ENCODE measurements at regions not wholly inside any gene's neighbourhood (a gene's known extent, or its start where the extent isn't known, plus 50 kb on each side); places are given as distances from the start of the nearest gene placed in this dataset.

DNA sequence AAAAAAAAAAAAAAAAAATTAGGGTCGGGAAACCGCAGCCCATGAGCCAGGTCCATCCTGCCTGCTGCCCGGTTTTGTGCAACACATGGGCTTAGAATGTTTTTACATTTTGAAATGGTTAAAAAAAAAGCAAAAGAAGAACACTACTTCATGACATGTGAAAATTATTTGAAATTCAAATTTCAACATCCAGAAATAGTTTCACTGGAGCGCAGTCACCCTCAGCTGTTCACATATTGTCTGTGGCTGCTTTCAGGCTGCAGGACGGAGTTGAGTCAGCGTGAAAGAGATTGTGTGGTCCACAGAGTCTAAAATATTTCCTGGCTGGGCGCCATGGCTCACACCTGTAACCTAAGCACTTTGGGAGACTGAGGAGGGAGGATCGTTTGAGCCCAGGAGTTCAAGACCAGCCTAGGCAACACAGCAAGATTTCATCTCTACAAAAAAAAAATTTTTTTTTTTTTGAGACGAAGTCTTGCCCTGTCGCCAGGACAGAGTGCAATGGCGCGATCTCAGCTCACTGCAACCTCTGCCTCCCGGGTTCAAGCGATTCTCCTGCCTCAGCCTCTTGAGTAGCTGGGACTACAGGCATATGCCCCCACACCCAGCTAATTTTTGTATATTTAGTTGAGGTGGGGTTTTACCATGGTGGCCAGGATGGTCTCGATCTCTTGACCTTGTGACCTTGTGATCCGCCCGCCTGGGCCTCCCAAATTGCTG lies 63.9 kb upstream of the ECHDC3 start:
- TF ChIP-seq, protein P1, sequence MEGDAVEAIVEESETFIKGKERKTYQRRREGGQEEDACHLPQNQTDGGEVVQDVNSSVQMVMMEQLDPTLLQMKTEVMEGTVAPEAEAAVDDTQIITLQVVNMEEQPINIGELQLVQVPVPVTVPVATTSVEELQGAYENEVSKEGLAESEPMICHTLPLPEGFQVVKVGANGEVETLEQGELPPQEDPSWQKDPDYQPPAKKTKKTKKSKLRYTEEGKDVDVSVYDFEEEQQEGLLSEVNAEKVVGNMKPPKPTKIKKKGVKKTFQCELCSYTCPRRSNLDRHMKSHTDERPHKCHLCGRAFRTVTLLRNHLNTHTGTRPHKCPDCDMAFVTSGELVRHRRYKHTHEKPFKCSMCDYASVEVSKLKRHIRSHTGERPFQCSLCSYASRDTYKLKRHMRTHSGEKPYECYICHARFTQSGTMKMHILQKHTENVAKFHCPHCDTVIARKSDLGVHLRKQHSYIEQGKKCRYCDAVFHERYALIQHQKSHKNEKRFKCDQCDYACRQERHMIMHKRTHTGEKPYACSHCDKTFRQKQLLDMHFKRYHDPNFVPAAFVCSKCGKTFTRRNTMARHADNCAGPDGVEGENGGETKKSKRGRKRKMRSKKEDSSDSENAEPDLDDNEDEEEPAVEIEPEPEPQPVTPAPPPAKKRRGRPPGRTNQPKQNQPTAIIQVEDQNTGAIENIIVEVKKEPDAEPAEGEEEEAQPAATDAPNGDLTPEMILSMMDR (IDR thresholded peaks at IDR 0.05; ENCODE audit: borderline replicate concordance, extremely low read depth, low read length, poor library complexity, severe bottlenecking), result no peak
- TF ChIP-seq EZH2 (IDR thresholded peaks at IDR 0.05; ENCODE audit: borderline replicate concordance, low read depth, low read length, severe bottlenecking), result no peak

All from DND-41 (cell line).